ENCODE measurements at regions not wholly inside any gene's neighbourhood (a gene's known extent, or its start where the extent isn't known, plus 50 kb on each side); places are given as distances from the start of the nearest gene placed in this dataset.
A peak's percentile ranks its signal among the peaks of the same experiment; 100 is the strongest.
"Not testable (repeated sequence)": the region's sequence is repeated elsewhere in the genome, so short reads cannot be mapped to it uniquely, and the experiment has no call there.

- H3K4me3 ChIP-seq (ENCODE audit: low read length in 2 of 2) = no peak overlapping the region
- H3K4me1 ChIP-seq (ENCODE audit: control insufficient read depth in 1 of 2, insufficient read depth in 2 of 2, low read length in 2 of 2) = no peaks in the 10 kb centered on the region
- ATAC-seq (ENCODE audit: low FRiP score) (no peak), DNase-seq (peak; percentile 75 to 82)
- H3K27me3 ChIP-seq (ENCODE audit: control insufficient read depth in 1 of 2, insufficient read depth in 2 of 2, low read length in 1 of 2) = no peaks in the 10 kb centered on the region
- H3K27ac ChIP-seq (ENCODE audit: low read depth in 1 of 2, low read length in 2 of 2) = no peak overlapping the region
- H3K36me3 ChIP-seq (ENCODE audit: control insufficient read depth in 1 of 2, insufficient read depth in 2 of 2, low read length in 1 of 2) = no peaks in the 10 kb centered on the region
- WGBS, 2 donors = 20 to 22% methylated on average over 3 of the region's 3 CpGs
- H3K9me3 ChIP-seq (ENCODE audit: control insufficient read depth, low read length) = no peaks in the 10 kb centered on the region
- intact Hi-C loops (cut with DNase I) = loop anchor here in 1 of 2 donors (5.0 kb wide), 1 partner anchor 138 kb away; no protein-coding TSS in a partner anchor
These were observed 120.1 kb upstream of the ACBD5 start for GRCh38 chr10:27360581-27361172.

GRCh38 chr10:27359792-27360355, 119.3 kb upstream of the ACBD5 start:
- Histone ChIP-seq H3K4me1 (ENCODE audit: control insufficient read depth in 1 of 2, insufficient read depth in 2 of 2, low read length in 2 of 2) (no peaks in the 10 kb centered on the region), H3K36me3 (ENCODE audit: control insufficient read depth in 1 of 2, insufficient read depth in 2 of 2, low read length in 1 of 2) (no peaks in the 10 kb centered on the region), H3K27me3 (ENCODE audit: control insufficient read depth in 1 of 2, insufficient read depth in 2 of 2, low read length in 1 of 2) (no peaks in the 10 kb centered on the region), H3K4me3 (ENCODE audit: low read length in 2 of 2) (no peak overlapping the region), H3K27ac (ENCODE audit: low read depth in 1 of 2, low read length in 2 of 2) (no peak overlapping the region), H3K9me3 (ENCODE audit: control insufficient read depth, low read length) (no peaks in the 10 kb centered on the region)
- no peak for DNase-seq
- no peak for ATAC-seq (ENCODE audit: low FRiP score)
- 43 to 46% methylated on average over 12 of the region's 12 CpGs for WGBS, 2 donors
- intact Hi-C loops (cut with DNase I) = loop anchor here in 1 of 2 donors (5.0 kb wide), 1 partner anchor 138 kb away; no protein-coding TSS in a partner anchor

- no peak for ATAC-seq (ENCODE audit: low FRiP score)
- intact Hi-C loops (cut with DNase I) = no loop called here
These were observed 116.1 kb upstream of the ACBD5 start for GRCh38 chr10:27356738-27357137.

GRCh38 chr10:27355918-27356573, 115.4 kb upstream of the ACBD5 start:
- intact Hi-C loops (cut with DNase I) = no loop called here

More at GRCh38 chr10:27356738-27357137, 116.1 kb upstream of the ACBD5 start:
- no peak for DNase-seq
- Histone ChIP-seq H3K27me3 (ENCODE audit: control insufficient read depth in 1 of 2, insufficient read depth in 2 of 2, low read length in 1 of 2) (no peaks in the 10 kb centered on the region), H3K4me1 (ENCODE audit: control insufficient read depth in 1 of 2, insufficient read depth in 2 of 2, low read length in 2 of 2) (no peaks in the 10 kb centered on the region), H3K9me3 (ENCODE audit: control insufficient read depth, low read length) (no peaks in the 10 kb centered on the region), H3K4me3 (ENCODE audit: low read length in 2 of 2) (no peak overlapping the region), H3K27ac (ENCODE audit: low read depth in 1 of 2, low read length in 2 of 2) (no peak overlapping the region), H3K36me3 (ENCODE audit: control insufficient read depth in 1 of 2, insufficient read depth in 2 of 2, low read length in 1 of 2) (no peaks in the 10 kb centered on the region)
- 95 to 98% methylated on average over 8 of the region's 8 CpGs for WGBS, 2 donors

GRCh38 chr10:27354643-27355270, 114.2 kb upstream of the ACBD5 start:
- H3K27ac ChIP-seq (ENCODE audit: low read depth in 1 of 2, low read length in 2 of 2); DNase-seq; H3K27me3 ChIP-seq (ENCODE audit: control insufficient read depth in 1 of 2, insufficient read depth in 2 of 2, low read length in 1 of 2); H3K4me3 ChIP-seq (ENCODE audit: low read length in 2 of 2); H3K36me3 ChIP-seq (ENCODE audit: control insufficient read depth in 1 of 2, insufficient read depth in 2 of 2, low read length in 1 of 2); intact Hi-C loops (cut with DNase I); H3K9me3 ChIP-seq (ENCODE audit: control insufficient read depth, low read length); H3K4me1 ChIP-seq (ENCODE audit: control insufficient read depth in 1 of 2, insufficient read depth in 2 of 2, low read length in 2 of 2): not testable (repeated sequence)
- WGBS, 2 donors = 38% methylated on average over 11 of the region's 11 CpGs
- peak; percentile 51 for ATAC-seq (ENCODE audit: low FRiP score)

More at GRCh38 chr10:27355918-27356573, 115.4 kb upstream of the ACBD5 start:
- Histone ChIP-seq H3K4me3 (ENCODE audit: low read length in 2 of 2) (no peak overlapping the region), H3K4me1 (ENCODE audit: control insufficient read depth in 1 of 2, insufficient read depth in 2 of 2, low read length in 2 of 2) (no peaks in the 10 kb centered on the region), H3K27ac (ENCODE audit: low read depth in 1 of 2, low read length in 2 of 2) (no peak overlapping the region), H3K36me3 (ENCODE audit: control insufficient read depth in 1 of 2, insufficient read depth in 2 of 2, low read length in 1 of 2) (no peaks in the 10 kb centered on the region), H3K9me3 (ENCODE audit: control insufficient read depth, low read length) (no peaks in the 10 kb centered on the region), H3K27me3 (ENCODE audit: control insufficient read depth in 1 of 2, insufficient read depth in 2 of 2, low read length in 1 of 2) (no peaks in the 10 kb centered on the region)
- ATAC-seq (ENCODE audit: low FRiP score) = no peak
- DNase-seq = no peak
- 88 to 90% methylated on average over 7 of the region's 7 CpGs for WGBS, 2 donors

GRCh38 chr10:27354100-27354499, 113.5 kb upstream of the ACBD5 start:
- H3K27ac ChIP-seq (ENCODE audit: low read depth in 1 of 2, low read length in 2 of 2); H3K4me1 ChIP-seq (ENCODE audit: control insufficient read depth in 1 of 2, insufficient read depth in 2 of 2, low read length in 2 of 2); H3K27me3 ChIP-seq (ENCODE audit: control insufficient read depth in 1 of 2, insufficient read depth in 2 of 2, low read length in 1 of 2); ATAC-seq (ENCODE audit: low FRiP score); H3K36me3 ChIP-seq (ENCODE audit: control insufficient read depth in 1 of 2, insufficient read depth in 2 of 2, low read length in 1 of 2); DNase-seq; H3K4me3 ChIP-seq (ENCODE audit: low read length in 2 of 2); intact Hi-C loops (cut with DNase I); H3K9me3 ChIP-seq (ENCODE audit: control insufficient read depth, low read length): not testable (repeated sequence)
- WGBS, 2 donors = 24 to 41% methylated on average over 5 of the region's 5 CpGs

- Histone ChIP-seq H3K4me1 (ENCODE audit: control insufficient read depth in 1 of 2, insufficient read depth in 2 of 2, low read length in 2 of 2) (no peaks in the 10 kb centered on the region), H3K4me3 (ENCODE audit: low read length in 2 of 2) (no peak overlapping the region), H3K27me3 (ENCODE audit: control insufficient read depth in 1 of 2, insufficient read depth in 2 of 2, low read length in 1 of 2) (no peaks in the 10 kb centered on the region), H3K36me3 (ENCODE audit: control insufficient read depth in 1 of 2, insufficient read depth in 2 of 2, low read length in 1 of 2) (no peaks in the 10 kb centered on the region), H3K27ac (ENCODE audit: low read depth in 1 of 2, low read length in 2 of 2) (no peak overlapping the region), H3K9me3 (ENCODE audit: control insufficient read depth, low read length) (no peaks in the 10 kb centered on the region)
- no peak for DNase-seq
- ATAC-seq (ENCODE audit: low FRiP score) = no peak
- intact Hi-C loops (cut with DNase I) = no loop called here
- WGBS, 2 donors = 39 to 55% methylated on average over 20 of the region's 20 CpGs
These were observed 109.4 kb upstream of the ACBD5 start for GRCh38 chr10:27349987-27350386.

GRCh38 chr10:27347827-27348207, 107.2 kb upstream of the ACBD5 start:
- DNase-seq; H3K4me1 ChIP-seq (ENCODE audit: control insufficient read depth in 1 of 2, insufficient read depth in 2 of 2, low read length in 2 of 2); H3K36me3 ChIP-seq (ENCODE audit: control insufficient read depth in 1 of 2, insufficient read depth in 2 of 2, low read length in 1 of 2); H3K27me3 ChIP-seq (ENCODE audit: control insufficient read depth in 1 of 2, insufficient read depth in 2 of 2, low read length in 1 of 2); ATAC-seq (ENCODE audit: low FRiP score); H3K4me3 ChIP-seq (ENCODE audit: low read length in 2 of 2); H3K9me3 ChIP-seq (ENCODE audit: control insufficient read depth, low read length); intact Hi-C loops (cut with DNase I); H3K27ac ChIP-seq (ENCODE audit: low read depth in 1 of 2, low read length in 2 of 2): not testable (repeated sequence)
- 15 to 18% methylated on average over 4 of the region's 4 CpGs for WGBS, 2 donors

Data from aorta (tissue), 5 donors.